ENCODE measurements at regions not wholly inside any gene's neighbourhood (a gene's known extent, or its start where the extent isn't known, plus 50 kb on each side); places are given as distances from the start of the nearest gene placed in this dataset.

GRCh38 chr4:34732176-34732950, 1512.0 kb downstream of the ARAP2 start:
- no peaks in the 10 kb centered on the region for H3K79me2 ChIP-seq (ENCODE audit: insufficient read depth, low read length)
- Mint-ChIP-seq H3K27ac (no peak overlapping the region), H3K4me1 (peaks cover 5 to 6% of the 10 kb centered on the region in 2 experiments), H3K4me3 (no peak overlapping the region), H3K36me3 (ENCODE audit: insufficient read depth in 1 of 3, low read depth in 3 of 3) (peaks cover 0 to 2% (median 0%) of the 10 kb centered on the region in 3 experiments; a peak in 1 of 7 replicates), H3K9me3 (no peaks in the 10 kb centered on the region), H3K27me3 (ENCODE audit: low read depth) (no peaks in the 10 kb centered on the region)
- H3K79me1 ChIP-seq (ENCODE audit: insufficient read depth, low read depth, low read length, poor library complexity, severe bottlenecking) = no peaks in the 10 kb centered on the region
- H3T11ph ChIP-seq (ENCODE audit: low read length) = no peak overlapping the region
- H3K18ac ChIP-seq (ENCODE audit: insufficient read length, low read depth, low read length) = no peak overlapping the region
- H2BK120ac ChIP-seq (ENCODE audit: low read depth, low read length, poor library complexity, severe bottlenecking) = no peak overlapping the region
- no peak overlapping the region for H3K14ac ChIP-seq (ENCODE audit: insufficient read depth, low read length)
- no peak overlapping the region for H3K4ac ChIP-seq (ENCODE audit: low read depth, low read length)
- no peak overlapping the region for H2AK5ac ChIP-seq (ENCODE audit: insufficient read length, low read length)
- no peak overlapping the region for H2BK15ac ChIP-seq (ENCODE audit: low read depth, low read length)
- H3K4me2 ChIP-seq (ENCODE audit: insufficient read depth, insufficient read length, low read length) = no peak overlapping the region
- H3K27ac ChIP-seq (ENCODE audit: insufficient read length, low read depth, low read length) = no peak overlapping the region
- WGBS (ENCODE audit: extremely low coverage, insufficient read length, low lambda C conversion rate) = no CpG with 5 or more reads among the region's 2 CpGs
- H4K20me1 ChIP-seq (ENCODE audit: control insufficient read depth, insufficient read depth, insufficient read length) = no peaks in the 10 kb centered on the region
- H2BK20ac ChIP-seq (ENCODE audit: low read depth, low read length, poor library complexity, severe bottlenecking) = no peak overlapping the region
- no peaks in the 10 kb centered on the region for H3K9me3 ChIP-seq (ENCODE audit: control insufficient read depth, low read depth, low read length)
- H2BK5ac ChIP-seq (ENCODE audit: insufficient read length, low read length) = no peak overlapping the region
- no peak overlapping the region for H2AFZ ChIP-seq (ENCODE audit: low read length)
- H3K27me3 ChIP-seq (ENCODE audit: insufficient read depth, low read length) = no peaks in the 10 kb centered on the region
- no peak overlapping the region for H3K56ac ChIP-seq (ENCODE audit: insufficient read length, low read depth, low read length)
- H3K9ac ChIP-seq (ENCODE audit: extremely low read depth, insufficient read length, low read length) = no peak overlapping the region
- no peak for DNase-seq
- no peak overlapping the region for H4K8ac ChIP-seq (replicated peaks; ENCODE audit: insufficient read length, low read depth, low read length)
- H2BK12ac ChIP-seq (ENCODE audit: insufficient read length, low read depth, low read length) = no peak overlapping the region
- TF ChIP-seq, protein P1, sequence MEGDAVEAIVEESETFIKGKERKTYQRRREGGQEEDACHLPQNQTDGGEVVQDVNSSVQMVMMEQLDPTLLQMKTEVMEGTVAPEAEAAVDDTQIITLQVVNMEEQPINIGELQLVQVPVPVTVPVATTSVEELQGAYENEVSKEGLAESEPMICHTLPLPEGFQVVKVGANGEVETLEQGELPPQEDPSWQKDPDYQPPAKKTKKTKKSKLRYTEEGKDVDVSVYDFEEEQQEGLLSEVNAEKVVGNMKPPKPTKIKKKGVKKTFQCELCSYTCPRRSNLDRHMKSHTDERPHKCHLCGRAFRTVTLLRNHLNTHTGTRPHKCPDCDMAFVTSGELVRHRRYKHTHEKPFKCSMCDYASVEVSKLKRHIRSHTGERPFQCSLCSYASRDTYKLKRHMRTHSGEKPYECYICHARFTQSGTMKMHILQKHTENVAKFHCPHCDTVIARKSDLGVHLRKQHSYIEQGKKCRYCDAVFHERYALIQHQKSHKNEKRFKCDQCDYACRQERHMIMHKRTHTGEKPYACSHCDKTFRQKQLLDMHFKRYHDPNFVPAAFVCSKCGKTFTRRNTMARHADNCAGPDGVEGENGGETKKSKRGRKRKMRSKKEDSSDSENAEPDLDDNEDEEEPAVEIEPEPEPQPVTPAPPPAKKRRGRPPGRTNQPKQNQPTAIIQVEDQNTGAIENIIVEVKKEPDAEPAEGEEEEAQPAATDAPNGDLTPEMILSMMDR (conservative IDR thresholded peaks at IDR 0.05) = no peak
- H4K5ac ChIP-seq (ENCODE audit: insufficient read length, low read depth, low read length) = no peak overlapping the region
- no peak overlapping the region for H3K23ac ChIP-seq (ENCODE audit: insufficient read length, low read depth, low read length)
- H3K4me1 ChIP-seq (ENCODE audit: insufficient read depth, low read length) = no peaks in the 10 kb centered on the region
- H4K91ac ChIP-seq (ENCODE audit: insufficient read length, low read depth, low read length) = no peak overlapping the region
- H3K23me2 ChIP-seq (ENCODE audit: insufficient read length, low read depth, low read length, poor library complexity, severe bottlenecking) = no peaks in the 10 kb centered on the region

Data from H9 (cell line).